HG03571 (cell line): ENCODE measurements at regions not wholly inside any gene's neighbourhood (a gene's known extent, or its start where the extent isn't known, plus 50 kb on each side); places are given as distances from the start of the nearest gene placed in this dataset.

ENCODE experiments used
- ATAC-seq: cut with Tn5 transposase; IDR thresholded peaks from one replicate; pipeline ENCODE4 v1.9.1; 2021; ENCODE audit not compliant: unreplicated experiment

DNA sequence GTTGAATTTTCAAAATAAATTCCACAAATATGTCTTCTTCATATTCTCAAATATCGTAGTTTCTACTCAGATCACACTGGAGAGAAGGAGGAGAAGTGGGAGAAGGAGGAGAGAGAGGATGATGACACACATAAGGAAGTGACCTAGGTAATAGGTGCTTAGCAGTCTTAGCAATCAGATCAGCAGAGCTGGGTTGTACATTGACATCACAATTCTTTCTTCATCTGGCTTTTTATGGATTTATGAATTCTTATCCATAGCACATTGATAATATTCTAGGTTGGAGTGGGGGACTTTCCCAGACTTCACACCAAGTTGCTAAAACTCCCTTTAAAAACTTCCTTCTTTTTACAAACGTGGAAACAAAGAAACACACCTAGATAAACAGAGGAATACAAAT is 86.9 kb downstream of the FGF9 start:
- ATAC-seq, result no peak

DNA sequence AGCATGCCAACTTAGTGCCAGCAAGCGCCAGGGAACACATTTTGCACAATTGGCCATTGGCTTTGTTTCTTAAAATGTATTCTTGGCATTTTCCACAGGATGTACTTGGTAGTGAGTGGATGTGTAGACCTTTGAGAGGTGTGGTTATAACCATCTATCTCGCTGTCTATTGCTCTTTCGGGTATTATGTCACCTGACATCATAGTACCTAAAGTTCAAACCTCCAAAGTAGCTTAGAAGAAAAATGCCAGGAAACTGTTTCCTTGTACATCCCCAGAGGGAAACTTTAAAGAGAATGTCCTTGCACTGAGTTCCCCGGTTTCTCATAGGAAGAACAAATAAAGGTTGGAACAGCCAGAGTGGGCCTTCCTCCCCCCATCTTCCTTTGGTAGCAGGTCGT is 87.6 kb downstream of the FGF9 start:
- ATAC-seq, result no peak

DNA sequence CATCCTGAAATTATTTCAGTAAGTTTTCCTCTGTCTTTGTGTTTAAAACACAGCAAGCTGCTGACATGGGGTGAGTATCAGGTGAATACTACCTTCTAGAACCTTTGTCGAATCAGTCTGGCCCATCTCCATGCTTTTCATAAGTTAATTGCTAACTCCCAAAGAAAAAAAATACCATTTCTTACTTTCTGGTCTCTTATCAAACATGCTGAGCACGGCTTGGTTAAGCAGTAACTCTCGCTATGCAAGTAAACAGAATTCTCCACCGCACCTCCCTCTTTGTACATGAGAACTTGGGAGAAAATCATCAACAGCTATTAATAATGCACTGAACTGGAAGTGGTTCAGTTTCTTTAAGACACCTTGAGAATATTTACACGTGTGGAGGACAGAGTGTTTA is 88.6 kb downstream of the FGF9 start:
- ATAC-seq, result no peak

DNA sequence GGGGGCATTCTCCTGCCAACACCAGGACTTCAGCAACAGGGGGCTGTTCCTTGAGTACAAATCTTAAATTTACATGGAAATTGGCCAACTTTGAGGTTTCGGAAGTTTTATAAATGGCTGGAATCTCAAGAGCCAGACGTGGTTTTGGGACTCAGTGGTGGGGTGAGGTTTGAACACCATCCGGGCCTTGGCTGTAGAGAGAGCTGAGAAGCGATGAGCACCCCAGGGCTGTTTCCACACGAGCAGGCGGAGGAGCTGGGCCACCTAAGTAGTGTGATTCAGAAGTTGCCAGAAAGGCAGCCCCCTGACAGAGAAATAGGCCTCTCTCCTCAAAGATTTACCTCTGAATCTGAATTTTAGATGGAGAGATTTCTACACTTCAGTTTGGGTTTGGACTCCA is 89.0 kb downstream of the FGF9 start:
- ATAC-seq, result no peak

DNA sequence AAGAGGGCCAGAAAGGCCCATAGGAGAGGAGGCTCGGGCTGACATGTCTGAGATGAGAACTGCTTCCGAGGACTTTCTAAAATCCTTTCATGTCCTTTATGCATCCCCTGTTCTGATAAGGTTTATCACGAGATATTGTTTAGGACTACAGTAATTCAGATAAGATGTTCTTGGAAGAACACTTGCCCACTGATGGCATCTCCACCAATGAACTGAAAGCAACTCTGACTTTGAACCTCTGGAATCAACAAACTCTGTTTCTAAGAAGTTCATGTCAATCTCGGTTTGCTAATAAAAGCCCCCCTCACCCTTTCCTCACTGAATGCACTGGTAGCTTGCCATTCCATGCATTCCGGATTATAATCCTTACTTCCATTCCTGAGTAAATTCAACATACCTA is 90.9 kb downstream of the FGF9 start:
- no peak for ATAC-seq

DNA sequence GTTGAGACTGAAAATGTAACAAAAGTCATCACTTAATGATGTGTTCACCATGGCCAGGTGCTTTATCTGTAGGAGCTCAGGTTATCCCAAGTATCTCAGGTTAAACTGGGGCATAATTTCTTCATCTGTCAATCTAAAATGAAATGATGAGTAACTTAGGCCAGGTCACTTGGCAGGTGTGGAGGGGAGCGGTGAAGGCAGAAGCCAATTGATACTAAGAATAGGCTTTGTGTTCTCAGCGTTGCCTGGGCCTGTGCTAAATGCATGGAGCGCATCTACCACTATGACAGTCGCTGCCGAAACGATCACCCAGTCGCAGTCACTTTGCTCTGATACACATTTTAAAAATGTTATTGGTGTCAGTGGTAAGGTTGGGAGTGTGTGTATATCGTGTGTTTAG is 91.6 kb downstream of the FGF9 start:
- no peak for ATAC-seq

GRCh38 chr13:21767032-21767431 is 96.2 kb downstream of the FGF9 start:
- ATAC-seq, result no peak

- no peak for ATAC-seq
Measured at GRCh38 chr13:21771075-21771474, 100.2 kb downstream of the FGF9 start.

GRCh38 chr13:21777166-21777565 is 106.3 kb downstream of the FGF9 start:
- ATAC-seq, result no peak

DNA sequence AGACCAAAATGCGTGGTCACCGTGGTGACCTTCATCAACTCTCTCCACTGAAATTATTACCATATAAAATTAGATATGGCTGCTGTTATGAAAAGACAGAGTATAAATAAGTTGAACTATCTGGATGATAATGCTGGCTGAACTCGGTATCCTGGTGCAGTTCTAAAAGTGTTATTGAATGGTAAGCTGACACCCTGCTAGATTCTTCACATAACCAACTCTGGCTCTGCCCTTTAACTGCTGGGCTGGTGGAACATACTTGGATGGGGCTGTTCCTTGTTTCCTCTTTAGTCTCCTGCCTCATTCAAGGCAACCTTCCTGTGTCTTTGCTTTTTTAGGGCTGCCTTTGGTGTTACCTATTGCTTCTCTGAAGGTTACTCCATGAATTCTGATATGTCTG is 106.9 kb downstream of the FGF9 start:
- ATAC-seq, result no peak

DNA sequence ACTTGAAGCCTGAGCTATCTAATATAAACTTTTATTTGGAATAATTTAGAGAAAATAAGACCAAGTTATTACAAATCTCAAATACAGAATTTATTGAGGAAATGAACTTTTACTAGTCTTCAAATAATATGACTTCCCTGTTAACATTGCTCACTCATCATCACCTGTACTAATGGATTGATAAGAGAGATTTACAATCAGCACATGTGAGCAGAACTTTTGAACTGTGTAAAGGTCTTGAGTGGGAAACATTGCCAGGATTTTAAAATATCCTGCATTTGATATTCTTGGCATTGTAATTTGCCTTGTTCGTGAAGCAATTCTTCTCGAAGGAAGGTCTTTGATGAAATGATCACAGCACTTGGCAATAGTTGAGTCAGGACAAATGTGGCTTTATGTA is 111.9 kb downstream of the FGF9 start:
- ATAC-seq, result no peak

DNA sequence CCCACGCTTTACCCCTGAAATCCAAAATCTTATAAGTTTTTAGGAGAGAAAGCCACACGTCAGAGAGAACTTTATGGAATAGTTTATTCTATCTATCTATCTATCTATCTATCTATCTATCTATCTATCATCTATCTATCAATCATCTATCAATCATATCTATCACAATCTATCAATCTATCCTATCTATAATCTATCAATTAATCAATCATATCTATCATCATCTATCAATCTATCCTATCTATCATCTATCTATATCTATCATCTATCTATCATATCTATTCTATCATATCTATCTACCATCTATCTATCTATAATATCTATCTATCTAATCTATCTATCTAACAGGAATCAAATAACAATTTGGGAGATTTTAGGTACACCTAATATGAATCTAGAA is 115.1 kb downstream of the FGF9 start:
- no peak for ATAC-seq

GRCh38 chr13:21796066-21796465 is 125.2 kb downstream of the FGF9 start:
- ATAC-seq, result no peak

DNA sequence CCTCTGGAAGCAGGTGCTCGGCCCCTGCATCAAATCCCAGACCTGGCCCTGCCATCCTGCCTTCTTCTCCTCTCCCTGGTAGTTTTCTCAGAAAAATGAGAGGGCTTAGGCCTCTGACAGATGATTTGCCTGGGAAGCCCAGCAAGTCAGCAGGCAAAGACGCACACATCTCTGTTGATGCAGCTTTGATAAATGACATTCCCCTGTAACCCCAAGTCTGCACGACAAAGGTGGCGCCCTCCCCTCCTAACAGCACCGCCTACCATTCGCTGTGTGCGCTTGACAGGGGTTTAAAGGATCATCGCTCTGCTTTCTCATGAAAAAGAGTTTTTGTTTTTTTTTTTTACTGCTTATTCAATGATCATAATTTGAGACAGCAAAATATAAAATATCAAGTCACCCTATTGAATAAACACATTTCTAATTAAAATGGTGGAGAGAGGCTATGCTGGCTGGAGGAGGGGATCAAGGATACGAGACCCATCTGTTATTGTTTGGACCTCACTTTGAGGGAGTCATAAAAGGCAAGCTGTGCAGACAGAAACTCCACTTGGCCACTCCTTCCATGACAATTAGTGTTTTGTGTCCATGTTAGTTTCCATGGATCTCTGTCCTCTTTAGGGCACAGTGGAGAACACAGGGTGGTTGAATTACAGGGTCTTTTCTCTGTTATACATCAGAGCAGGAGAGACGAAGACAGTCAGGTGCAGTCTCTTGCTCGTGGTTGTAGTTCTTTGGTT is 126.1 kb downstream of the FGF9 start:
- no peak for ATAC-seq

DNA sequence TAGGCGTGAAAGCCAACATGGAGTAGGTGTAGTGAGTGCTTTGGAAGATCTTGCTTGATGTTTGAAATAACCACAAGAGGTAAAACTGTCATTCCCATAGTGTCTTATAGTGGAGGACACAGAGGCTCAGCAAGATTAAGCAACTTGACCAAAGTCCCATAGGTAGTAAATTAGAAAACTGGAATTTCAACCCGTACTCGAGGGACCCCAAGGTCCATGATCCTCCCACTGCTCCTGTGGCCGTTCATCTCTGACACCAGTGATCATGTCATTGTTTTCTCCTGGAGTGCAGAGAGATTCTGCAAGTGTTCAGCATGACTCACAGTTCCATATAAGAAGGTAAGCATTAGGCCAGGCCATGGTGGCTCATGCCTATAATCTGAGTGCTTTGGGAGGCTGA is 126.9 kb downstream of the FGF9 start:
- ATAC-seq, result no peak

DNA sequence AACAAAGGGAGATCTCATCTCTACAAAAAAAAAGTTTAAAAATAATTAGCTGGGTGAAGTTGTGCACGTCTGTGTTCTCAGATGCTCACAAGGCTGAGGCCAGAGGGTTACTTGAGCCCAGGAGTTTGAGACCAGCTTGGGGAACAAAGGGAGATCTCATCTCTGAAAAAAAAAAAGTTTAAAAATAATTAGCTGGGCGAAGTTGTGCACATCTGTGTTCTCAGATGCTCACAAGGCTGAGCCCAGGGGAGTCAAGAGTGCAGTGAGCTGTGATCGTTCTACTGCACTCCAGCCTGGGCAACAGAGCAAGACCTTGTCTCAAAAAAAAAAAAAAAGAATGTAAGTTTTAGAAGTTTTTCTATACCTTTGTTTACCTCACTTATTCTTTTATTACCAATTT is 127.3 kb downstream of the FGF9 start:
- no peak for ATAC-seq

DNA sequence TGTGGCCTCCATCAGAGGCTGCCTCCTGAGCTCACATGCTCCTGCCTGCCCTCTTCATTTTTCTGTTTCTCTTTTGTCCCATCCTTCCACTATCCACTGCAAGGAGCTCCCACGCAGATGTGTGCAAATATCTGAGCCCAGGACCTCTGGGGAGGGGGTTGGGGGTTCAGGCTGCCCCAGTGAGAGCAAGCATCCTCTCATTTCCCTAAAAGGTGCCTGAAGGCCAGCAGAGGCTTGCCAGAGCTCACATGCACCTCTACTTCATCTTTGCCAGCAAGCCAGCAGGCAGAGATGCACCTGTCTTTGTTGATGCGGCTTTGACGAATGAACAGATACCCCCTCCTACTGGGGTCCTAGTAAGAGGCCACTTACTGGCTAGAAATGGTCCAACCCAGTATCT is 128.8 kb downstream of the FGF9 start:
- ATAC-seq, result no peak

GRCh38 chr13:21800837-21801616 is 130.2 kb downstream of the FGF9 start:
- no peak for ATAC-seq

- ATAC-seq, result no peak
Measured at GRCh38 chr13:21805733-21806132, 134.9 kb downstream of the FGF9 start.

DNA sequence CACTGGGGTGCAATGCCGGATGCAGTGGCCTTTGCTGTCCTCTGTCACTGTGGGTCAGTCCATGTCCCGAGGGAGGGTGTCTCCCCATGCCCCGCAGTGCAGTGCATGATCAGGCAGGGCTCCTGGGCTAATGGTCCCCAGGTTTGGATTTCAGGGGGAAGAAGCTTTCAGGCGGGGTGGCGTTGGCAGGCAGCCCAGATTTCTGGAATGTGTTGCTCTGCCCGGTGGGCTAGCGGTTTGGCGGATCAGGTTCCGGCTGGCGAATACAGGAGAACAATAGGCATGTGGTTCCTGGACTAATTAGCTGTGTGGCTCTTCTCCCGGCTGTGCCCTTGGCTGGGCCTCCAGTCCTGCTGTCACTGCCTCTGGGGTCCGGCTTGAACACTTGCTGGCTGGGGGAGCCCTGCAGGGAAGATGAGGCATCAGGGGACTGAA is 141.3 kb downstream of the FGF9 start:
- no peak for ATAC-seq

DNA sequence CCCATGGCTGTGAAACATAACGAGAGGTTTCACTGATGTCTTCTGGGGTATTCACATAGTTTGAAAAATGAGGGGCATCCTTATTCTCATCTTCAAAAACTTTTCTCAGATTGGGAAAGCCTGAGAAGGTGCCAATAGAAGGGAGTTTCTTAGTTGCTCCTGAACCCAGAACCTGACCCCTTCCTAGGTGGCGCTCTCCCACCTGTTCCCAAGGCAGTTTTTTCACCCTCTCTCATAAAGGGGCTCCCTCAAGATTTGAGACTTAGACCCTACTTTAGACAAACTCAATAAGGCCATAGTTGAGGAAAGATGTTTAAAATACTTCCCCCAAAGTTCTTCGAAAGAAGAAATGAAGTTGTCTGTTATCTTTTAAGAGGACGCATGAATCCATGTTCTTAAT is 142.2 kb downstream of the FGF9 start:
- no peak for ATAC-seq

DNA sequence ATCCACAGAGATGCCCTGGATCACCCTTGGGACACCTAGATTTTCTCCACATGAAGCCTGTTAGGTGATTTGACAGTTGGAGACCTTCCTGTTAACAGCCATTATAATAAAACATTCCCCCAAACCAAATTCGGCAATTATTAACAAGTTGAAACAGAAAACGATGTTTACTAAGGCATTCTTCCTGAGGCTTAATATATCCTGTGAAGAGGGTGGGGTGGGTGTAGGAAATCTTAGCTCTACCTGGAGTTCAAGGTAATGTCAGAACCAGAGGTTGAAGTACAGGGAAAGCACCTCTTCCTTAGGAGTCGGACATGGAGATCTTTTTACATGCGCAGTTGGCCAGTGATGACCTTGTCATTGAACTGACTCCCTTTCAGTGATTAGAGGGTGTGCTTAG is 143.0 kb downstream of the FGF9 start:
- no peak for ATAC-seq

- no peak for ATAC-seq
Measured at GRCh38 chr13:21814604-21815003, 143.7 kb downstream of the FGF9 start.
